Cortex of kidney (tissue), 1 donor: ENCODE measurements at regions not wholly inside any gene's neighbourhood (a gene's known extent, or its start where the extent isn't known, plus 50 kb on each side); places are given as distances from the start of the nearest gene placed in this dataset.
"Not testable (repeated sequence)": the region's sequence is repeated elsewhere in the genome, so short reads cannot be mapped to it uniquely, and the experiment has no call there.

Source experiments
- DNase-seq: peaks from one replicate; lab custom pipeline; 2025; lab: John Stamatoyannopoulos, UW

DNA sequence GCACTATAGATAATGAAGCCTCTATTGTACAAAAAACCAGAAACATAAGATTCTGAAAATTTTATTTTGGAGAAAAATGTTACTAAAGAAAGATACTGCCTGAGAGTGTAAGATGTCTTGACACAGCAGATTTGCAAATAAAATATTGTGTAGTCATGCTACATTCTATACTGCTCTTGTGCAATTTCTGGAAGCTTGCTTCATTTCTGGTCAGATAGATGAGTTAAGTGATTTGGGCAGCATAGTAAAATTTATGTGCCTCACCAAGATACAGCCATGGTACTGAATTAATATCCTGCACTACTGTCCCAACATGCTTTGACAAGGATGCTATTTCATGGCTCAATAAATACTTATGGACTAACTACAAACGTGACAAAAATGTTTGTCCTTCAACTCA is 55.1 kb upstream of the STARD13 start:
- DNase-seq = no peak

DNA sequence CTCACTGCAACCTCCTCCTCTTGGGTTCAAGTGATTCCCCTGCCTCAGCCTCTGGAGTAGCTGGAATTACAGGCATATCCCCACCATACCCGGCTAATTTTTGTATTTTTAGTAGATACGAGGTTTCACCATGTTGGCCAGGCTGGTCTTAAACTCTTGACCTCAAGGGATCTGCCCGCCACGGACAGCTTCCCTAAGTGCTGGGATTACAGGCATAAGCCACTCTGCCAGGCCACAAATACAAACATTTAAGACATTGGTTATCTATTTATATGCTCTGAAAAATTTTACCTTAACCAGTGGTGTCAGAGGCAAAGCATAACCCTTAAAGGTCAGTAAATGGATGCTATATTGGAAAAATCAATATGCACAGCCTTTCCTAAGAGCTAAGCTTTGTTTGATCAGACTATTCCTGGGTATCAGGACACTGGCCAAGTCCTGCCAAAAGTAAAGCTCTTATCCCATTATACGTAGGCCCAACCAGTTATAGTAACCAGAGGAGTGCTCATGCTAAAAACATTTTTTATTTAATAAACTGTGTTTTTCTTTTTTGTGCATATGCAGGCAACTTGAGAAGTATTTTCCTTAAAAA is 56.4 kb upstream of the STARD13 start:
- no peak for DNase-seq

GRCh38 chr13:33345842-33346241 is 60.3 kb upstream of the STARD13 start:
- no peak for DNase-seq

DNA sequence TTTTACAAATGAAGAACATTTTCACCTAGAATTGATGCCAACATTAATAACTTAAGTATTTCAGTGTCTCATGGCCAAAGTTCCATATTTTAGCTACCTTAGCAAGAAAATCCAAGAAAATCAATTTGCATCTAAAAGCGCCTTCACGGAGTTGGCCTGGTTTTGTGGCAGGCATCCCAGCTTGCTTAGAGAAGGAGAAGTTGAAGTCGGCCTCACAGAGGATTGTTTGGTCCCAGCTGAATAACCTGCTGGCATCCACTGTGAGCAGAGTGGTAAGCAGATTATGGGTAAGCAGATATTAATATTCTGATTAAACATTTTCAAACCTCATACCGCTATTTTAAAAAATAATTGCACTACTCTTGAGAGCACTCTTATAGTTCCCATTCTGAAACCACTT is 62.3 kb upstream of the STARD13 start:
- DNase-seq = no peak

DNA sequence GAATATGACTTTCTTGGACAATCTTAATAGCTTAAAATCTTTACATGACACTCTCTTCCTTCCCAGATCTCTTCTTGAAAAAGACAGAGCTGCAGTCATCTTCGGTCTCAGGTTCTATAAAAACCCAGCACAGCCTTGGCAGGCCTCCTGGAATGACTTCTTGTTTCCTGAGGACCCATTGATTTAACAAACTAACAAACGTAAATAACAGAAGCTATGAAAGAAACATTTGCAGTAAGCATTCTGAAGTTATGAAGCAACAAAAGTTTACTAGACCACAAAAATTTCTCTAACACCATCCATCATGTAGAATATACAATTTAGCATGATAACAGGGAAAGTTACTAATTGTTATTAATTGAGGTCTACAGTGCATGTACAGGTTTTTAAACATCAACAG is 62.8 kb upstream of the STARD13 start:
- no peak for DNase-seq

- DNase-seq = no peak
Observed at GRCh38 chr13:33349288-33349985, 63.9 kb upstream of the STARD13 start.

DNA sequence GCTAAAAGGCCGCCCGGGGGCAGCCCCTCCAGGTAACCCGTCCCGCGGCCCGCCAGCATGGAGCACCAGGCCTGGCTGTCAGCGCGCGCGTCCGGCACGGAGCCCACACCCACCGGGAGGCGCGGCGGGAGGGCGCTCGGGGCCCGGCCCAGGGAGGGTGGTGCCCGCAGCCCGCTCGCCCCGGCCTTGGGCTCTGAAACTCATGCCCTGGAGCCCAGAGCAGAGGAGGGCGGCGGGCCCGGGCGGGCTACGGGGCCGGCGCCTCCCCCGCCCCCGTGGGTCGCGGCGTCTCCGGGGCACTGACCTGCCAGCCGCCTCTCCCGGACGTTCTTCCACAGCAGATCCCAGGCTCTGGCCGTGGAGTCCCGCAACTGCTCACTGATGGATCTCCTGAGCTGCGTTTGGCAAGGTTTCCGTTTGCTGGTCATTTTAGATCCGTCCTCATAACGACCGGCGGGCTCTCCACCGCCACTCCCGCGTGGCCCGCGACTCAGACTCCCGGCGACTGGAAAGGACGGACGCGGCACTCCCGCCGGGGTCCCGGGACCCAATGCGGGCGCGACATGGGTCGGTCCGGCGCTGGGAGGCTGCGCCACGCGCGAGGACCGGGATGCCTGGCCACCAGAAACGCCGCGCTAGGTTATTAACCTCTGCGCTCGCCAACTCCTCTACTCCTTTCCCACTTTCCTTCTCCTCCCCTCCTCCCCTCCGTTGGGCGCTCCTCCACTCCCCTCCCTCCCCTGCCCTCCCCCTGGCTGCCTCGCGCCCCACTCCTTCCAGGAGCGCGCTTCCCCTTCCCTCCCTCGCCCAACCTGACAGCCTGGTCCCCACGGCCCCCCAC is 64.7 kb upstream of the STARD13 start:
- no peak for DNase-seq

DNA sequence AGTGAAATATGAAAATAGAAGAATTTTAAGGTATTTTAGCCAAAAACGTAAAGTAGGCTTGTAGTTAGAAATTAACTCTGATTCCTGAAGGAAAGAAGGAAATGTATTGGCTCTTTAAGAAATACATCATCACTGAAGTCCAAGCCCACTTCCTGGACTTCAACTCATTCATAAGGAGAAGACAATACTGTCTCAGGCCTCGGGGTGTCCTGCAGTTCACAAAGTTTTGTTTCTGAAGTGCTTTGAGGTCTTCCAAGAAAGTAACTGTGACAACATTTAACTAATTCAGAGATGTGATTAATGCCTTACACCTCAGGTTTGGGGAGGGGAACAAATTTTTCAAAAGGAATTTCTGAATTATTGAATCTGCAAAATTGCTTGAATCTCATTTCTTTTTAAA is 65.8 kb upstream of the STARD13 start:
- DNase-seq = no peak

DNA sequence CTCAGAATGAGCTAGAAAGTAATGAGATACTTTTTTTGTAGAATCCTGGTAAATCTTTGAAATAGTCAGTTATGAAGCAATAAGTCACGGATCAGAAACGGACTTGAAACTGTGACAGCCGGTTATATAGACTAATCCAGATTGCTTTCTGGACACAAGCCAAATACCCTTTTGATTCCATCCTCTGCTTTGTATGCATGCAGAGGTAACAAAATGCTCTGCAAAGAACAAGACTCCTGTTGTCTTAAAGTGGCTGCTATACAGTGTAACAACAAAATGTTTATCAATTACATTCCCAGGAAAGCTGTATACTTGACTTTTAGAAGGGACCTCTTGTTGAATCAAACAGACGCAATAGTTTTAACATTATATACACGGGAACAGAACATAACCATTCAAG is 66.5 kb upstream of the STARD13 start:
- DNase-seq = no peak

DNA sequence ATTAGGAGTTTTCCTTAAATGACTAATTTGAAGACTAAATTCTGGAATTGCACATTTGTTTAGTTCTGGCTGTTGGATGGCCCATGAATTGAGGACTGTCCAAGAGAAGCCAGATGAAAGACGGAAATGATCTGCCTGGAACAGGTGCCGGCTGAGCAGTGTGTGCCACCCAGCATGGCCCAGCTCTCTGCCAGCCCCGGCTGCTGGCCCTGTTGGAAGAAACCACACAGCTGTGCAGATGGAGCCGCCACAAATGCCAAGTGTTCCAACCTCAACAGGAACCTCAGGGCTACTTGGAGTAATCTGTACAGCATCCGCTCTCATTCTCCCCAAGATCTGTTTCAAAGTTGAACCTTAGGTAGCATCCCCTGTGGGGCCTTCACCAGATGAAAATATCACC is 67.0 kb upstream of the STARD13 start:
- no peak for DNase-seq

DNA sequence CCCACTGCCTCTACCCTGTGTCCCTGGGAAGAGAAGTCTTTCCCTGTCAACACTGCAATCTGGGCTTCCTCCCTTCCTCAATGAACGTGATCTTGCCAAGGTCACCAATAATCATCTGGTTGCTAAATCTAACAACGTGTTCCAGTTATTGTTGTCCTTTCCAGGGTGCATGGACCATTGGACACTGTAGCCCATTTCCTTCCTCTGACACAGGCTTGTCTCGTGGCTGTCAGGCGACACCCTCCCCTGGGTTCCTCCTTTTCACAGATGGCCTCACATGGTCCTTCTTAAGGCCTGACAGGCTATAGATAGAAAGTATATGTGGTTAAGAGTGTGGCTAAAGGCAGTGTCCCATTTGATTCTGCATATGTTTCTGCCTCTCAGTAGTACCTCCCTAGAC is 67.7 kb upstream of the STARD13 start:
- no peak for DNase-seq

- DNase-seq = no peak
Observed at GRCh38 chr13:33353646-33354045, 68.1 kb upstream of the STARD13 start.

DNA sequence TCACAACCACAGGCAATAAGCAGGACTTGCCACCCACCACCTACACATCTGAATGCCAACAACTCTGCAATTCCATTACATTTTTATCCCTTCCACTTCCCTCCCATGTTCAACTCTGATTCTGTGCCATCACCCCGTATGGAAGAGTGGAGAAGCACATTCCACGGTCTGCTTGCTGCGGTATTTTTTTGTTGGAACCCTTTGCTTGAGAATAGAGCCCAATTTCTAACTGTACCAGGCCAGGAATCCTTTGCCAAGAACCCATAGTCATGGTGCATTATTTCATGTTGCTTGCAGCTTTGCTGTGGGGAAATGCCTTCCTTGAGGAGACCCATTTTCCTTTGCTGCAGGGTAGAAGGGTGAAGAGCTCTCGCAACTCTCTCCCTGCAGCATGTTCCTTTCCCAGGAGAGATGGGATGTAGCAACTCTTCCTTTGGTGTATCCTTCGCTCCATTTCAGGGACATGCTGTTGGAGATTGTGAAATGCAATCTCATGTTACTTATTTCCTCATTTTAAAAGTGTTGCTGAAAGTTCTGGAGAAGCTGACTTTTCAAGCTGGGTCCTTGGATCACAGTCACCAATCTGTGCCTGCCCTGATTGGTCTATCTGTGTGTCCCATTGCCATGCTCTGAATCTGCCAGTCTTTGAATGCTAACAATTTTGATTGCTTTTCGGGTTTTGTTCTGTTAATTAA is 69.8 kb upstream of the STARD13 start:
- DNase-seq = no peak

DNA sequence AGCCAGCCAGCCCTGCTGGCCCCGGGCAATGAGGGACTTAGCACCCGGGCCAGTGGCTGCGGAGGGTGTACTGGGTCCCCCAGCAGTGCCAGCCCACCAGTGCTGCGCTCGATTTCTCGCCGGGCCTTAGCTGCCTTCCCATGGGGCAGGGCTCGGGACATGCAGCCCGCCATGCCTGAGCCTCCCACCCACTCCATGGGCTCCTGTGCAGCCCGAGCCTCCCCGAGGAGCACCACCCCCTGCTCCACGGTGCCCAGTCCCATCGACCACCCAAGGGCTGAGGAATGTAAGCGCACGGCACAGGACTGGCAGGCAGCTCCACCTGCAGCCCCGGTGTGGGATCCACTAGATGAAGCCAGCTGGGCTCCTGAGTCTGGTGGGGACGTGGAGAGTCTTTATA is 72.5 kb upstream of the STARD13 start:
- not testable (repeated sequence) for DNase-seq

GRCh38 chr13:33362986-33363727 is 77.6 kb upstream of the STARD13 start:
- no peak for DNase-seq

DNA sequence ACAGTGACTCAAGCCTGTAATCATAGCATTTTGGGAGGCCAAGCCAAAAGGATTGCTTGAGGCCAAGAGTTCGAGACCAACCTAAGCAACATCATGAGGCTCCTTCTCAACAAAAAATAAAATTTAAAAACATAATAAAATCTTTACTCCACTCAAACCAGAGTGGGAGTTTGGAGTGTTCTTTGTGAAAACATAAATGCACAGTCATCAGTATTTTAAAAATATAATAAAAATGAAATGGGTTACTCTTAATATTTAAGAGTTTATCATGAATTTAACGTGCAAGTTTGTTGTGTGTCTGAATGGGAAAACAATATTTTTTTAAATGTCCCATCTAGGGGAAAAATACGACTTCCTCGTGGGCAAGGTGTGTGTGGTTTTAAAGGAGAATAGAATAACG is 78.6 kb upstream of the STARD13 start:
- DNase-seq = no peak

DNA sequence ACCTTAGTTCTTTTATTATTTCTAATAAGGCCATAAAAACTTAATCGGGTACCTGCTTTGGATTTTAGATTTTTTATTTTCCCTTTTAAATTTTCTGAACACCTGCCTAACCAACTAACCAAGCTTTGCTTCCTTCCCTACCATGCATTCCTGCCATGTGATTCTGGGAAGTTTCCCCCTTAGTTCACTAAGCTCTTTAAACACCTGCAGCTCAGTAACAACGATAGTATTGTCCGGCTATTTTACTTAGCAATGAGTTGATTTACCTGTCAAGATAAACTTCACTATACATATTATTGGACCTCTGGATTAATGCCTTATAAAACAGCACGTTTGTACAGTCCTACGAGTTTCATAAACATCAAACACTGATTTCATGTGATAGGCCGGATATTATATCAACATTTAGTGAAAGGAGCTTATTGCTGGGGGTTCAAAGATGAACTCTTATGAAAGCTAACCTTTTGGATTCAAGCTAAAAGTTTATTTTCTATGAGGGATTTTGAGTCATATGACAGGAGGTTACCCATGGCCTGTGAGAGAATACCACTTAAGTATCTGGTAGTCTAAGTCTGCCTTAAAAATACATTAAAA is 81.0 kb upstream of the STARD13 start:
- DNase-seq = no peak

DNA sequence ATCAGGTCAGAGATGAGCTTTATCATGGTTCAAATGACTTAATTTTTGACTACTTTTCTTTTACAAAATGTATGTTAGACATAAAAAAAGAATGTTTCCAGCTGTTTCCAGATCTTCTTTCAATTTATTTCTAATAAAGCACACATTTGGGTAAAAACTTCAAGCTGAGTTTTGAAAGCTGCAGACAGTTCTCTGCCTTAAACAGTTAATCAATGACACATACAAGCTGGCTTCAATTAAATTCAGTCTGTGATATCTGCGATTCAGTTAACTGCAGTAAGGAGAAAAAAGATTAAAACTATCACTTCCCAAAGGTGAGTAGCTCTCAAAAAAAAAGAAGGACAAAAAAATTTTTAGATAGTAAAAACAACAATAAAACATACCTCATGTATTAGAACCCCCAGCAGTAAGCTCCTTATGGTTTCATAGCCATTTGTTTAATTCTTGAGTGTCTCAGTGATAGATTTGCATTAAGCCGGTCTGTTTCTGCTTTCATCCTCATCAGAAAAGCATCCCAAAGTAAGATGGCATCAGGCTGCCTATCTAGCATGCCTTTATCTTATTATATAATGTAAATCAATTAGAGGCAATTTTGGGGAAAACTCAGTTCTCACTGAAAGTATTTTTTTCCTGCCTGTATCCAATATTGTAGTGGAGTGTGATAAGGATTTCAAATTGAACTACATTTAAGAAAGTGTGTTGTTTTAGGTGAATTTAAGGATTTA is 81.8 kb upstream of the STARD13 start:
- no peak for DNase-seq

DNA sequence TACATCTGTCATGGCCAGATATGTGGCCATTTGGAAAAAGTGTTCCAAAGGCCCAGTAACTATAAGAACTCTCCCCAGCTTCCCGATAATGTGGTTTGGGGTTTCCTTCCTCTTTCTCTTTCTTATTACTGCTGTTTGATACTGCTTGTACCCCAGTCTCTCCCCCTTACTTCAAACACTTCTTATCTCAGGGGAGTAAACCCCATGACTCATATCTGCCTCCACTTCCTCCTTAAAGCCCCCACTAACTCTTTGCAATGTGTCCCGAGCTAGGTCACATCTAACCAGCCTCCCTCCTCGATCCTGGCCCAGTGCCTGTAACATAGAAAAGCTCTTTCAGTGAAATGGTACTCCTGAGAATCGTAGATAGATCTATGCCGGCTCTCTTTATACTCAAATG is 82.4 kb upstream of the STARD13 start:
- DNase-seq = no peak

- DNase-seq = no peak
Observed at GRCh38 chr13:33369073-33369472, 83.5 kb upstream of the STARD13 start.
